HCT116 (cell line): ENCODE measurements at regions not wholly inside any gene's neighbourhood (a gene's known extent, or its start where the extent isn't known, plus 50 kb on each side); places are given as distances from the start of the nearest gene placed in this dataset.

Source experiments
- CTCF ChIP-seq, 3 experiments: fragments of 200-600 bp in 1 of 3; sonication (generic) in 1 of 3; IDR thresholded peaks in 2 of 3; conservative IDR thresholded peaks in 1 of 3; 2 replicates each; pipeline ENCODE4 v1.5.1; 2012 to 2017; ENCODE audit warnings: low read depth in 2 of 3, low read length in 2 of 3, antibody characterized with exemption in 1 of 3, borderline replicate concordance in 1 of 3, control low read depth in 1 of 3, mild to moderate bottlenecking in 1 of 3, mixed read lengths in 1 of 3, mixed run types in 1 of 3, moderate library complexity in 1 of 3; ENCODE audit not compliant: insufficient read depth in 1 of 3
- POLR2A ChIP-seq: IDR thresholded peaks from 2 replicates; pipeline ENCODE4 v1.7.0; 2011; ENCODE audit warnings: borderline replicate concordance; ENCODE audit not compliant: insufficient read depth, insufficient read length; ENCODE audit errors: extremely low read depth
- RAD21 ChIP-seq: IDR thresholded peaks from 2 replicates; pipeline ENCODE4 v1.6.1; 2012; ENCODE audit warnings: low read depth, mild to moderate bottlenecking
- SIN3A ChIP-seq: IDR thresholded peaks from 2 replicates; pipeline ENCODE4 v1.6.1; 2012; ENCODE audit warnings: low read depth
- ZNF274 ChIP-seq: fragments of 200-500 bp; sonication (Bioruptor generic); IDR thresholded peaks from 2 replicates; pipeline ENCODE4 v1.6.1; 2014; ENCODE audit warnings: mild to moderate bottlenecking, low read depth, low read length, inconsistent platforms

GRCh38 chr6:79775222-79775621 lies 144.1 kb downstream of the SH3BGRL2 start:
- TF ChIP-seq CTCF (IDR thresholded peaks at IDR 0.05 in 2 of 3, conservative IDR thresholded peaks at IDR 0.05 in 1 of 3; ENCODE audit: borderline replicate concordance in 1 of 3, insufficient read depth in 1 of 3, low read depth in 2 of 3, low read length in 2 of 3), result no peak
- TF ChIP-seq ZNF274, result no peak
- TF ChIP-seq POLR2A, result no peak
- TF ChIP-seq RAD21, result no peak
- no peak for TF ChIP-seq SIN3A
